ENCODE measurements at regions not wholly inside any gene's neighbourhood (a gene's known extent, or its start where the extent isn't known, plus 50 kb on each side); places are given as distances from the start of the nearest gene placed in this dataset.
"Not testable (repeated sequence)": the region's sequence is repeated elsewhere in the genome, so short reads cannot be mapped to it uniquely, and the experiment has no call there.

DNA sequence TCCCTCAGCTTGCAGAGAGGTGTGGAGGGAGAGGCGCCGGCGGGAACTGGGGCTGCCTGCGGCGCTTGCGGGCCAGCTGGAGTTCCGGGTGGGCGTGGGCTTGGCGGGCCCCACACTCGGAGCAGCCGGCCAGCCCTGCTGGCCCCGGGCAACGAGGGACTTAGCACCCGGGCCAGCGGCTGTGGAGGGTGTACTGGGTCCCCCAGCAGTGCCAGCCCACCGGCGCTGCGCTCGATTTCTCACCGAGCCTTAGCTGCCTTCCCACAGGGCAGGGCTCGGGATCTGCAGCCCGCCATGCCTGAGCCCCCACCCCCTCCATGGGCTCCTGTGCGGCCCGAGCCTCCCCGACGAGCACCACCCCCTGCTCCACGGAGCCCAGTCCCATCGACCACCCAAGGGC lies 133.5 kb upstream of the NRP1 start:
- TF ChIP-seq POLR2A, POLR2AphosphoS5 (IDR thresholded peaks at IDR 0.05): not testable (repeated sequence)
- TF ChIP-seq, protein P1, sequence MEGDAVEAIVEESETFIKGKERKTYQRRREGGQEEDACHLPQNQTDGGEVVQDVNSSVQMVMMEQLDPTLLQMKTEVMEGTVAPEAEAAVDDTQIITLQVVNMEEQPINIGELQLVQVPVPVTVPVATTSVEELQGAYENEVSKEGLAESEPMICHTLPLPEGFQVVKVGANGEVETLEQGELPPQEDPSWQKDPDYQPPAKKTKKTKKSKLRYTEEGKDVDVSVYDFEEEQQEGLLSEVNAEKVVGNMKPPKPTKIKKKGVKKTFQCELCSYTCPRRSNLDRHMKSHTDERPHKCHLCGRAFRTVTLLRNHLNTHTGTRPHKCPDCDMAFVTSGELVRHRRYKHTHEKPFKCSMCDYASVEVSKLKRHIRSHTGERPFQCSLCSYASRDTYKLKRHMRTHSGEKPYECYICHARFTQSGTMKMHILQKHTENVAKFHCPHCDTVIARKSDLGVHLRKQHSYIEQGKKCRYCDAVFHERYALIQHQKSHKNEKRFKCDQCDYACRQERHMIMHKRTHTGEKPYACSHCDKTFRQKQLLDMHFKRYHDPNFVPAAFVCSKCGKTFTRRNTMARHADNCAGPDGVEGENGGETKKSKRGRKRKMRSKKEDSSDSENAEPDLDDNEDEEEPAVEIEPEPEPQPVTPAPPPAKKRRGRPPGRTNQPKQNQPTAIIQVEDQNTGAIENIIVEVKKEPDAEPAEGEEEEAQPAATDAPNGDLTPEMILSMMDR (IDR thresholded peaks at IDR 0.05) = not testable (repeated sequence)
